Ovary (tissue), 3 donors: ENCODE measurements at regions not wholly inside any gene's neighbourhood (a gene's known extent, or its start where the extent isn't known, plus 50 kb on each side); places are given as distances from the start of the nearest gene placed in this dataset.

Experiments used
- CTCF ChIP-seq, 3 donors: fragments of 450-650 bp in 2 of 3; fragments of 200-600 bp in 1 of 3; IDR thresholded peaks; one replicate each; pipeline versions ENCODE4 v1.5.1 to v1.8.0; 2016 to 2022; ENCODE audit warnings: antibody characterized with exemption in 3 of 3, mild to moderate bottlenecking in 1 of 3
- POLR2A ChIP-seq: fragments of 450-650 bp; IDR thresholded peaks from one replicate; pipeline ENCODE4 v1.6.1; 2017; ENCODE audit warnings: antibody characterized with exemption, mild to moderate bottlenecking, moderate library complexity
- donor health status: DM: no; HTN: no; CAD: no.

- TF ChIP-seq CTCF (IDR thresholded peaks at IDR 0.05) (no peak), POLR2A (no peak)
Observed at GRCh38 chr5:71899865-71900342, 180.8 kb downstream of the CARTPT start.
